Esophagus muscularis mucosa (tissue), 4 donors: ENCODE measurements at regions not wholly inside any gene's neighbourhood (a gene's known extent, or its start where the extent isn't known, plus 50 kb on each side); places are given as distances from the start of the nearest gene placed in this dataset.

ENCODE experiments used
- EP300 ChIP-seq: sonication (generic); formaldehyde crosslinking; IDR thresholded peaks from one replicate; pipeline ENCODE4 v1.6.1; 2017; ENCODE audit warnings: antibody characterized with exemption
- POLR2A ChIP-seq: fragments of 450-650 bp; IDR thresholded peaks from one replicate; pipeline ENCODE4 v1.6.1; 2017; ENCODE audit warnings: antibody characterized with exemption, moderate library complexity, mild to moderate bottlenecking, low read depth
- POLR2AphosphoS5 ChIP-seq, 2 donors: sonication (generic); formaldehyde crosslinking; IDR thresholded peaks; one replicate each; pipeline ENCODE4 v1.6.1; 2017; ENCODE audit warnings: antibody characterized with exemption in 2 of 2
- TF ChIP-seq, protein P1 (sequence below), 3 experiments: fragments of 200-600 bp in 2 of 3; fragments of 450-650 bp in 1 of 3; sonication (generic) in 2 of 3; IDR thresholded peaks; one replicate each; pipeline ENCODE4 v1.5.1; 2017 to 2019; ENCODE audit warnings: antibody characterized with exemption in 3 of 3, mild to moderate bottlenecking in 2 of 3, moderate library complexity in 1 of 3

DNA sequence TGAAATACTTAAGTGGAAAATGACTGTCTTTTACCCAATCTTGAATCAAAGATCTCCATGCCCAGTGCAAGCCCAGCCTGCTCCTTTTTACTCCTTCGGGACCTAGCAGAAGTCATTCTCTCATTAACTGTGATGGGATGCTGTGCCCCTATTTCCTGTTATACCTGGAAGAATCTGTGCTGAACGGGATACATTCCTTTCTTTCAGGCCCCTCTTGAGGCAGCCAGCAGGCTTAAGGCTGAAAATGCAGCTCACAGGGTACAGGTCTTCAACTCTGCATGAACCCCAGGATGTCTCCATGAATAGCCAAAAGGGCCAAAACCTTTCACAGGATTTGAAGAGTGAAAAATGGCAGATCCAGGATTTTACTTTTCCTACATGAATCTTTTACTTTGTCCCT, 784.8 kb upstream of the KLHL29 start:
- TF ChIP-seq, protein P1, sequence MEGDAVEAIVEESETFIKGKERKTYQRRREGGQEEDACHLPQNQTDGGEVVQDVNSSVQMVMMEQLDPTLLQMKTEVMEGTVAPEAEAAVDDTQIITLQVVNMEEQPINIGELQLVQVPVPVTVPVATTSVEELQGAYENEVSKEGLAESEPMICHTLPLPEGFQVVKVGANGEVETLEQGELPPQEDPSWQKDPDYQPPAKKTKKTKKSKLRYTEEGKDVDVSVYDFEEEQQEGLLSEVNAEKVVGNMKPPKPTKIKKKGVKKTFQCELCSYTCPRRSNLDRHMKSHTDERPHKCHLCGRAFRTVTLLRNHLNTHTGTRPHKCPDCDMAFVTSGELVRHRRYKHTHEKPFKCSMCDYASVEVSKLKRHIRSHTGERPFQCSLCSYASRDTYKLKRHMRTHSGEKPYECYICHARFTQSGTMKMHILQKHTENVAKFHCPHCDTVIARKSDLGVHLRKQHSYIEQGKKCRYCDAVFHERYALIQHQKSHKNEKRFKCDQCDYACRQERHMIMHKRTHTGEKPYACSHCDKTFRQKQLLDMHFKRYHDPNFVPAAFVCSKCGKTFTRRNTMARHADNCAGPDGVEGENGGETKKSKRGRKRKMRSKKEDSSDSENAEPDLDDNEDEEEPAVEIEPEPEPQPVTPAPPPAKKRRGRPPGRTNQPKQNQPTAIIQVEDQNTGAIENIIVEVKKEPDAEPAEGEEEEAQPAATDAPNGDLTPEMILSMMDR (IDR thresholded peaks at IDR 0.05) = no peak
- TF ChIP-seq EP300 = no peak
- TF ChIP-seq POLR2A = no peak
- no peak for TF ChIP-seq POLR2AphosphoS5 (IDR thresholded peaks at IDR 0.05)
